Astrocyte of the spinal cord (primary cell): ENCODE measurements at regions not wholly inside any gene's neighbourhood (a gene's known extent, or its start where the extent isn't known, plus 50 kb on each side); places are given as distances from the start of the nearest gene placed in this dataset.

ENCODE experiments used
- DNase-seq: peaks from one replicate; pipeline ENCODE4 v3.0.0; 2011; ENCODE audit warnings: low read depth, low spot score
- H3K4me3 ChIP-seq: 2 replicates; pipeline ENCODE4 v1.5.1; 2011; ENCODE audit warnings: low read depth, mild to moderate bottlenecking, low read length, moderate library complexity
- in situ Hi-C: cut with HindIII; loops from 2 replicates; pipeline ENCODE4 v1.10.0; 2017; ENCODE audit warnings: low sequenced_read_pairs
- TF ChIP-seq, protein P1 (sequence below): IDR thresholded peaks from 2 replicates; pipeline ENCODE4 v1.5.1; 2012; ENCODE audit warnings: low read depth, mild to moderate bottlenecking, low read length, inconsistent platforms

DNA sequence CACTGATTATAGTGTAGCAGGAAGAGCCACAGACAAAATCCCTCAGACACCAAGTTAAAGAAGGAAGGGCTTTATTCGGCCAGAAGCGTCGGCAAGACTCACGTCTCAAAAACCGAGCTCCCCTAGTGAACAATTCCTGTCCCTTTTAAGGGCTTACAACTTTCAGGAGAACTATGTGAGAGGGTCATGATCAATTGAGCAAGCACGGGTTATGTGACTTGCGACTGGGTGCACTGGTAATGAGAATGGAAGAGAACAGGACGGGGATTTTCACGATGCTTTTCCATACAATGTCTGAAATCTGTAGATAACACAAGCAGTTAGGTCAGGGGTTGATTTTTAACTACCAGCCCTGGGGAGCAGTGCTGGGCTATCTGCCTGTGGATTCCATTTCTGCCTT lies 116.7 kb downstream of the MFAP3L start:
- in situ Hi-C loops: no loop called here
- H3K4me3 ChIP-seq: no peak overlapping the region

DNA sequence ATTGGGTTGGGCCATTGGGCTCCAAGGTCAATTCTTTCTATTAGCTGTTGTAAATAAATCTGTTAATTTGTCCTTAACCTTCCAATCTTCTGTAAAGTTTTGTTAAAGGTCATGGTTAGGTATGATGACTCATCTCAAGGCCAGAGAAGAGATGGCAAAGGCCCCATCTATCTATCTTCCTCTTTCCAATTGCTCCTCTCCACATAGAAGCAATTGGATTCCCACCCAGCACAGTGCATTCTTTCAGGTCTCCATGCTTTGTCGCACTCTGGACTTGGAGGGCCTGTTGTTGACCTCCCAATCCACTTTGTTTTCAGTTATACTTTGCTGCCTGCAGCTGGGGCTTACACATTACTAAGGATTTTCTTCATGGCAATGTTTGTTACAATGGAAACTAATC lies 118.5 kb downstream of the MFAP3L start:
- no peak overlapping the region for H3K4me3 ChIP-seq
- in situ Hi-C loops: no loop called here
- DNase-seq: no peak
- TF ChIP-seq, protein P1, sequence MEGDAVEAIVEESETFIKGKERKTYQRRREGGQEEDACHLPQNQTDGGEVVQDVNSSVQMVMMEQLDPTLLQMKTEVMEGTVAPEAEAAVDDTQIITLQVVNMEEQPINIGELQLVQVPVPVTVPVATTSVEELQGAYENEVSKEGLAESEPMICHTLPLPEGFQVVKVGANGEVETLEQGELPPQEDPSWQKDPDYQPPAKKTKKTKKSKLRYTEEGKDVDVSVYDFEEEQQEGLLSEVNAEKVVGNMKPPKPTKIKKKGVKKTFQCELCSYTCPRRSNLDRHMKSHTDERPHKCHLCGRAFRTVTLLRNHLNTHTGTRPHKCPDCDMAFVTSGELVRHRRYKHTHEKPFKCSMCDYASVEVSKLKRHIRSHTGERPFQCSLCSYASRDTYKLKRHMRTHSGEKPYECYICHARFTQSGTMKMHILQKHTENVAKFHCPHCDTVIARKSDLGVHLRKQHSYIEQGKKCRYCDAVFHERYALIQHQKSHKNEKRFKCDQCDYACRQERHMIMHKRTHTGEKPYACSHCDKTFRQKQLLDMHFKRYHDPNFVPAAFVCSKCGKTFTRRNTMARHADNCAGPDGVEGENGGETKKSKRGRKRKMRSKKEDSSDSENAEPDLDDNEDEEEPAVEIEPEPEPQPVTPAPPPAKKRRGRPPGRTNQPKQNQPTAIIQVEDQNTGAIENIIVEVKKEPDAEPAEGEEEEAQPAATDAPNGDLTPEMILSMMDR: no peak

More for the DNA sequence above, 116.7 kb downstream of the MFAP3L start:
- TF ChIP-seq, protein P1: no peak
- DNase-seq: no peak

DNA sequence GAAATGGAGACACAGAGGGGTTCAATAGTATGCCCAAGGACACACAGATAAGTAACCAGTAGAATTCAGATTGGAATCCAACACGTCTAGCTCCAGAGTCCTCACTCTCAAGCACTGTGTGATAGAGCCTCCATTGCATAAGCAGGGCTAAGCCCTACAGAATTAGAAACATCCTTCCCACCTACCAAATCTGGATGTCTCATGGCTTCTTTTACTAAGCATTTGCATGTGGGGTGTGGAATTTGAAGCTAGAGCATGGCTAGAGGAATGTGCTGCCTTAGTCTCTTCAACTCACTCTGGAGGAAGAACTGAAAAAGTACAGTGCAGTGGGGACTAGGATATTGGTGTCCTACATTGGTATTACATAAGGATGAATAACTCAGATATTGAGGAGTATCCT lies 119.4 kb downstream of the MFAP3L start:
- in situ Hi-C loops: no loop called here
- no peak overlapping the region for H3K4me3 ChIP-seq
- TF ChIP-seq, protein P1: no peak
- DNase-seq: no peak

DNA sequence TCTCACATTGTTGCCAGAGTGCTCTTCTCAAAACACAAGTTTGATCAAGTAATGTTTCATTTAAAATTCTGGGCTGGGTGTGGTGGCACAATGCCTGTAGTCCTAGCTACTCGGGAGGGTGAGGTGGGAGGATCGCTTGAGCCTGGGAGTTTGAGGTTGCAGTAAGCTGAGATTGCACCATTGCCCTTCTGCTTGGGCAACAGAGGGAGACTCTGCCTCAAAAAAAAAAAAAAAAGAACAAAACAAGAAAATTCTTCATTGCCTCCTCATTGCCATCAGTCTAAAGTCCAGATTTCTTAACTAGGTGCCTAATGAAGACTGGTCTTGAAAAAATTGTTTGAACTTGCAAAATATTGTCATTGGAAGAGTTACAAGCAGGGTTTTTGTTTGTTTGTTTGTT lies 120.1 kb downstream of the MFAP3L start:
- in situ Hi-C loops: no loop called here
- H3K4me3 ChIP-seq: no peak overlapping the region
- TF ChIP-seq, protein P1: no peak
- DNase-seq: no peak

DNA sequence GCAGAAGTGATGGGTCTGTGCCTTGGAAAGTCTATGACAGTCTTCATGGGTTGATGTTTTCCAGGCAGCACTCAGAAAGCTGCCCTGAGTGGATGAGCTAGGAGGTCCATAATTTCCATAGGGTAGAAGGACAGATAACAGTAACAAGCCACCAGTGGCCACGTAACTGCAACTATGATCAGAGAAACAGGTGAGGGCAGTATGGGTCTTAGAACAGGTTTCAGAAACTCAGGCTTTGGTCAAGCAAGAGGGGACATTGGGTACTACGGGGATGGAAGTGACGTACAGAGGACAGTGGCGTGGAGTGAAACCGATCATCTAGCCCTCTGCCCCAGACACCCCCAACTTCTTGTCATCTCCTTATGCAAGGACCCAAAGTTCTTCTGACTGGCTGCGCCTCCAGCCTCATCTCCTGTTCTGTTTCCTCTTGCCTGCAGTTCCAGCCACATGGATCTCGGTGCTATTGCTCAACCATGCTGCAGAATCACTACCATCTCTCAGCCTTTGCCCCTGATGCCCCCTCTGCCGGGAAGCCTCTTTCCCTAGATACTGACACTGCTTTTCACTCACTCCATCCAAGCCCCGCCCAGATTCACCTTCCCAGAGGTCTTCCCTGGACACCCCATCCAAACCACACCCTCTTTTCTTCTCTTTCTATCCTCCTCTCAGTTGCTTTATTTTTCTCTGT lies 123.4 kb downstream of the MFAP3L start:
- H3K4me3 ChIP-seq: no peak overlapping the region
- in situ Hi-C loops: no loop called here
- no peak for DNase-seq
- TF ChIP-seq, protein P1: no peak

DNA sequence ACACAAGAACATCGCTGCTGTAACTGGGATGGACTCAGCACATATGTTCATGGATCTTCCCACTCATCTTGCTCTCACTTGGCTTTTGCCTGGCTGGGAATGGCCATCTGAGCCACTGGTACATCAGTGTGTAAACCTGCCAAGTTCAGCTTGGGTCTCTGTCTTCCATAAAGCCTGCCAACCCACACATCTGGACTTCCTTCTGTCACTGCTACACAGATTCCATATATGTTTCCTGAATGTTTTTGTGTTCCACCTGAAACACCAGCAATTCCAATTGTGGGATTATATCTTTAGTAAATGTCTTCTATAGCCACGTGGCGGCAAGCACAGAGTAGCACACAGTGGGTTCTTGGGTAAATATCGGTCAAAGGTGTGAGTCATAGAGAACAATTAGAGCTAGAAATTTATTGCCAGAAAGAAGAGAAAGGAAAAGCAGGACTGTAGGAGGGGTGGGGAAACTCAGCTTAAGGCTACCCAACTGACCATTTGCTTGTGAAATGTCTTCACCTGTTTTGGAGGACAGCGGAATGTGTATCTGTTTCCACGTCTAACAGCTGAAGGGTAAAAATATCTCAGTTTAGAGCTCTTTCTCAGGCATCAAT lies 125.9 kb downstream of the MFAP3L start:
- no peak overlapping the region for H3K4me3 ChIP-seq
- TF ChIP-seq, protein P1: no peak
- DNase-seq: peak; percentile 24
- in situ Hi-C loops: no loop called here
